B cell (primary cell): ENCODE measurements at regions not wholly inside any gene's neighbourhood (a gene's known extent, or its start where the extent isn't known, plus 50 kb on each side); places are given as distances from the start of the nearest gene placed in this dataset.

Experiments
- ATAC-seq: fragments of 200-7000 bp; cut with Tn5 transposase; one replicate; pipeline ENCODE4 v1.10.0; 2021; ENCODE audit warnings: low read depth, mild to moderate bottlenecking, moderate number of reproducible peaks, moderate library complexity
- CTCF ChIA-PET: fragments of 350-600 bp; sonication (Branson Sonifier 250); formaldehyde crosslinking; loops from one replicate; lab custom pipeline; 2021; ENCODE audit warnings: antibody characterized with exemption, inconsistent platforms; lab: Charles Lee
- POLR2A ChIA-PET: fragments of 350-600 bp; sonication (Branson Sonifier 250); formaldehyde crosslinking; loops from one replicate; lab custom pipeline; 2021; ENCODE audit warnings: antibody characterized with exemption; lab: Charles Lee
- DNase-seq: peaks from one replicate; pipeline ENCODE4 v3.0.0; 2013
- H2AFZ ChIP-seq: 2 replicates; pipeline ENCODE4 v1.6.1; 2012; ENCODE audit warnings: mild to moderate bottlenecking, low read depth, low read length; ENCODE audit not compliant: insufficient read depth, poor library complexity, severe bottlenecking
- H3K27ac ChIP-seq, 2 donors: 1 replicate in 1 of 2; 2 replicates in 1 of 2; pipeline ENCODE4 v1.5.1; 2012 to 2013; ENCODE audit warnings: low read length in 2 of 2, mild to moderate bottlenecking in 2 of 2, moderate library complexity in 1 of 2
- H3K27me3 ChIP-seq, 4 experiments: fragments of 200-600 bp in 1 of 4; sonication (generic) in 1 of 4; replicated peaks in 1 of 4; 1 replicate in 2 of 4; 2 replicates in 2 of 4; pipeline versions ENCODE4 v1.6.1 to v1.7.0; 2013 to 2016; ENCODE audit warnings: low read length in 3 of 4, mild to moderate bottlenecking in 2 of 4, mixed read lengths in 1 of 4, moderate library complexity in 1 of 4; ENCODE audit not compliant: insufficient read depth in 4 of 4, control insufficient read depth in 3 of 4; ENCODE audit errors: control extremely low read depth in 1 of 4
- H3K36me3 ChIP-seq, 2 experiments: replicated peaks in 1 of 2; 1 replicate in 1 of 2; 2 replicates in 1 of 2; pipeline versions ENCODE4 v1.6.1 to v1.7.1; 2013; ENCODE audit warnings: low read length in 1 of 2; ENCODE audit not compliant: insufficient read depth in 2 of 2, control insufficient read depth in 1 of 2; ENCODE audit errors: control extremely low read depth in 1 of 2, extremely low read depth in 1 of 2
- H3K4me1 ChIP-seq, 2 donors: fragments of 200-600 bp in 1 of 2; sonication (generic) in 1 of 2; 1 replicate in 1 of 2; 2 replicates in 1 of 2; pipeline versions ENCODE4 v1.5.1 to v1.6.1; 2013 to 2017; ENCODE audit warnings: low read length in 2 of 2; ENCODE audit not compliant: control insufficient read depth in 2 of 2, insufficient read depth in 2 of 2
- H3K4me2 ChIP-seq: replicated peaks from 2 replicates; pipeline ENCODE3; 2012; ENCODE audit warnings: mild to moderate bottlenecking, low read depth, low read length; ENCODE audit not compliant: poor library complexity, severe bottlenecking
- H3K4me3 ChIP-seq, 5 experiments: fragments of 200-600 bp in 1 of 5; sonication (generic) in 1 of 5; 1 replicate in 3 of 5; 2 replicates in 2 of 5; pipeline versions ENCODE4 v1.5.1 to v1.7.0; 2011 to 2016; ENCODE audit warnings: low read length in 4 of 5, mild to moderate bottlenecking in 4 of 5, low read depth in 2 of 5, control low read depth in 1 of 5, moderate library complexity in 1 of 5; ENCODE audit not compliant: insufficient read depth in 1 of 5; ENCODE audit errors: control extremely low read depth in 1 of 5, extremely low read depth in 1 of 5
- H3K79me2 ChIP-seq: fragments of 200-600 bp; sonication (generic); one replicate; pipeline ENCODE4 v1.6.0; 2016; ENCODE audit warnings: low read length; ENCODE audit not compliant: control insufficient read depth, insufficient read depth
- H3K9ac ChIP-seq: fragments of 200-600 bp; sonication (generic); 2 replicates; pipeline ENCODE4 v1.6.1; 2017; ENCODE audit warnings: mild to moderate bottlenecking, low read length, moderate library complexity
- H3K9me3 ChIP-seq, 3 donors: one replicate each; pipeline versions ENCODE4 v1.6.1 to v1.7.1; 2013; ENCODE audit warnings: low read length in 2 of 3; ENCODE audit not compliant: control insufficient read depth in 2 of 3, insufficient read depth in 1 of 3; ENCODE audit errors: control extremely low read depth in 1 of 3
- H4K20me1 ChIP-seq: 2 replicates; pipeline ENCODE4 v1.6.0; 2012; ENCODE audit warnings: mild to moderate bottlenecking, low read length; ENCODE audit not compliant: insufficient read depth, control insufficient read depth, poor library complexity, severe bottlenecking
- H3K27ac Mint-ChIP-seq: one replicate; pipeline ENCODE4 v1.8.0; 2021; ENCODE audit warnings: mixed read lengths
- H3K27me3 Mint-ChIP-seq: one replicate; pipeline ENCODE4 v1.8.0; 2021; ENCODE audit warnings: mixed read lengths
- H3K4me1 Mint-ChIP-seq: one replicate; pipeline ENCODE4 v1.8.0; 2021; ENCODE audit warnings: mixed read lengths
- H3K4me3 Mint-ChIP-seq: one replicate; pipeline ENCODE4 v1.8.0; 2021; ENCODE audit warnings: mixed read lengths
- H3K9me3 Mint-ChIP-seq: one replicate; pipeline ENCODE4 v1.8.0; 2022; ENCODE audit warnings: mixed read lengths; ENCODE audit not compliant: insufficient read depth
- EZH2 ChIP-seq: IDR thresholded peaks from 2 replicates; pipeline ENCODE4 v1.6.1; 2012; ENCODE audit warnings: borderline replicate concordance, low read depth, mild to moderate bottlenecking, moderate library complexity, low read length; ENCODE audit not compliant: insufficient read depth, poor library complexity, severe bottlenecking
- WGBS: methylation state at CpG from one replicate; pipeline ENCODE4 v1.1.5; 2013; ENCODE audit warnings: missing lambda C conversion rate; ENCODE audit not compliant: insufficient coverage; 5-methylcytosine and 5-hydroxymethylcytosine counted together
- intact Hi-C: fragments of 100-400 bp; cut with micrococcal nuclease; formaldehyde crosslinking; loops from one replicate; pipeline ENCODE4 v1.10.0; 2022
- TF ChIP-seq, protein P1 (sequence below): fragments of 200-600 bp; IDR thresholded peaks from one replicate; pipeline ENCODE4 v1.8.0; 2022; ENCODE audit warnings: antibody characterized with exemption, mild to moderate bottlenecking

DNA sequence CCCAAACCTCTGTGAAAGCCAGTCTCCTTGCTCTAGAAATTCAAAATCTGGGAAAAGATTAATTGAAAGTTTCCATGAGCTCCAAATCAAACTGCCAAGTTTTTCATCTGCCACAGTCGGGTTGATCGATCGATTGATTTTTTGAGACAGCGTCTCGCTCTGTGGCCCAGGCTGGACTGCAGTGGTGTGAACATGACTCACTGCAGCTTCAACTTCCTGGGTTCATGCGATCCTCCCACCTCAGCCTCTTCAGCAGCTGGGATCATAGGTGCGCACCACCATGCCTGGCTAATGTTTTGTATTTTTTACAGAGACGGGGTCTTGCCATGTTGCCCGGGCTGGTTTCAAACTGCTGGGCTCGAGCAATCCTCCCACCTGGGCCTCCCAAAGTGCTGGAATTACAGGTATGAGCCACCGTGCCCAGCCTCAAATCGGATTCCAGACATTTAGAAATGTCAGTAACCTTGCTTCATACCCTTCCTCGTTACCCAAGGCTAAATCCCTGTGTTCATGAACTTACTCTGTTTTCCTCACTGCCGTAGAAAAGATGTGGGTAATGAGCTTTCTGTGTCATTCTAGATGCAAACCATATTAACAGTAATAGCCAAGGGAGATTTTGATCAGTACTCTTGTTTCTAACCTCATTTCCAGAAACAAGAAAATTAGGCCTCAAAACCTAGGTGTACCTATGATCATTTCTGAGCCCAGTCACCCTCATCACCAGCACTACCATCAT lies 105.9 kb upstream of the AKAP13 start:
- CTCF ChIA-PET = interaction anchor here (1.4 kb wide), 1 partner anchor 22 kb away, joined by 5 read pairs; no protein-coding TSS in a partner anchor
- H3K4me1 Mint-ChIP-seq = no peaks in the 10 kb centered on the region
- H3K27me3 ChIP-seq = no peaks in the 10 kb centered on the region
- no peak overlapping the region for H3K4me3 ChIP-seq
- no peaks in the 10 kb centered on the region for H3K9me3 Mint-ChIP-seq
- no peak for DNase-seq
- no peaks in the 10 kb centered on the region for H3K9me3 ChIP-seq
- no peaks in the 10 kb centered on the region for H3K36me3 ChIP-seq
- H3K9ac ChIP-seq = no peak overlapping the region
- no peaks in the 10 kb centered on the region for H3K79me2 ChIP-seq
- H3K27me3 Mint-ChIP-seq = no peaks in the 10 kb centered on the region
- no peaks in the 10 kb centered on the region for H3K4me1 ChIP-seq
- no peak overlapping the region for H3K27ac ChIP-seq
- no peak overlapping the region for H3K4me2 ChIP-seq
- no peak overlapping the region for H3K4me3 Mint-ChIP-seq
- WGBS = 90% methylated on average over 10 of the region's 14 CpGs
- no peak for ATAC-seq
- H2AFZ ChIP-seq = no peak overlapping the region
- intact Hi-C loops = no loop called here
- no peak overlapping the region for H3K27ac Mint-ChIP-seq
- POLR2A ChIA-PET = no interaction called here
- H4K20me1 ChIP-seq = no peaks in the 10 kb centered on the region
- TF ChIP-seq, protein P1, sequence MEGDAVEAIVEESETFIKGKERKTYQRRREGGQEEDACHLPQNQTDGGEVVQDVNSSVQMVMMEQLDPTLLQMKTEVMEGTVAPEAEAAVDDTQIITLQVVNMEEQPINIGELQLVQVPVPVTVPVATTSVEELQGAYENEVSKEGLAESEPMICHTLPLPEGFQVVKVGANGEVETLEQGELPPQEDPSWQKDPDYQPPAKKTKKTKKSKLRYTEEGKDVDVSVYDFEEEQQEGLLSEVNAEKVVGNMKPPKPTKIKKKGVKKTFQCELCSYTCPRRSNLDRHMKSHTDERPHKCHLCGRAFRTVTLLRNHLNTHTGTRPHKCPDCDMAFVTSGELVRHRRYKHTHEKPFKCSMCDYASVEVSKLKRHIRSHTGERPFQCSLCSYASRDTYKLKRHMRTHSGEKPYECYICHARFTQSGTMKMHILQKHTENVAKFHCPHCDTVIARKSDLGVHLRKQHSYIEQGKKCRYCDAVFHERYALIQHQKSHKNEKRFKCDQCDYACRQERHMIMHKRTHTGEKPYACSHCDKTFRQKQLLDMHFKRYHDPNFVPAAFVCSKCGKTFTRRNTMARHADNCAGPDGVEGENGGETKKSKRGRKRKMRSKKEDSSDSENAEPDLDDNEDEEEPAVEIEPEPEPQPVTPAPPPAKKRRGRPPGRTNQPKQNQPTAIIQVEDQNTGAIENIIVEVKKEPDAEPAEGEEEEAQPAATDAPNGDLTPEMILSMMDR = no peak
- no peak for TF ChIP-seq EZH2

DNA sequence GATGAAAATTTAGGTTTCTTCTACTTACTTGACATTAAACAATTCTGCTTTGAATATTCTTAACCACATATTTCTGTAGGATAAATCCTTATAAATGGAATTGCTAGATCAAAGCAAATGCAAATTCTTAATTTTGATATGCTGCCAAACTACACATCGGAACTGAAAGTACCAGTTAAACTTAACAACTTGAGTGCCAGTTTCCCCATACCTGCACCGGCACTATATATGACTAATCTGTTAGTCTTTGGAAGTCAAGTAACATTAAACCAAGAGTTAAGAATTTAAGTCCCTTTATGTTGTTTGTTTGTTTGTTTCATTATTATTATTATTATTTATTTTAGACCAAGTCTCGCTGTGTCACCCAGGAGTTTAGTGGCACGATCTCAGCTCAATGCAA lies 103.9 kb upstream of the AKAP13 start:
- H3K79me2 ChIP-seq = no peaks in the 10 kb centered on the region
- no peak for ATAC-seq

More for the DNA sequence above, 103.9 kb upstream of the AKAP13 start:
- Histone ChIP-seq H3K9me3 (no peaks in the 10 kb centered on the region), H3K27me3 (no peaks in the 10 kb centered on the region), H2AFZ (no peak overlapping the region), H3K4me1 (no peaks in the 10 kb centered on the region), H3K36me3 (no peaks in the 10 kb centered on the region), H3K4me3 (no peak overlapping the region), H3K4me2 (no peak overlapping the region), H3K27ac (no peak overlapping the region), H3K9ac (no peak overlapping the region), H4K20me1 (no peaks in the 10 kb centered on the region)
- H3K27ac Mint-ChIP-seq = no peak overlapping the region
- no peak for DNase-seq
- H3K27me3 Mint-ChIP-seq = no peaks in the 10 kb centered on the region
- peaks cover 1% of the 10 kb centered on the region for H3K4me1 Mint-ChIP-seq
- WGBS = no CpG with 5 or more reads among the region's 4 CpGs
- ChIA-PET POLR2A (no interaction called here), CTCF (interaction anchor here (0.6 kb wide), 1 partner anchor 357 kb away, joined by 3 read pairs; no protein-coding TSS in a partner anchor)
- no peaks in the 10 kb centered on the region for H3K9me3 Mint-ChIP-seq
- intact Hi-C loops = no loop called here
- no peak for TF ChIP-seq EZH2
- TF ChIP-seq, protein P1 = no peak
- H3K4me3 Mint-ChIP-seq = no peak overlapping the region
